Heart left ventricle (tissue), 13 donors: ENCODE measurements at regions not wholly inside any gene's neighbourhood (a gene's known extent, or its start where the extent isn't known, plus 50 kb on each side); places are given as distances from the start of the nearest gene placed in this dataset.

Experiments used
- CTCF ChIP-seq, 12 donors: fragments of 200-600 bp; sonication (generic) in 4 of 12; IDR thresholded peaks; one replicate each; pipeline versions ENCODE4 v1.5.0 to v1.8.0; 2018 to 2022; ENCODE audit warnings: antibody characterized with exemption in 12 of 12, mild to moderate bottlenecking in 5 of 12
- POLR2A ChIP-seq, 2 donors: fragments of 450-650 bp; IDR thresholded peaks; one replicate each; pipeline ENCODE4 v1.6.1; 2017; ENCODE audit warnings: antibody characterized with exemption in 2 of 2, mild to moderate bottlenecking in 2 of 2, moderate library complexity in 2 of 2
- donor health status: ischemic (EF 13 %, LVEDD 7.1; RV severe dilation, severe dysfunction).
- donor health status: DM: no; HTN: yes; CAD: no.
- donor health status: DM: no; HTN: no; CAD: no.
- donor health status: ischemic (EF 25% LVEDD 6.9; RV normal size, moderate dysfunction).
- donor health status: ischemic (EF 25% LVEDD 5.7; RV mildly dilated, moderate dysfunction).
- donor health status: ischemic (EF 35%, LVEDD 5.7; RV mildly dilated, moderate dysfunction).
- donor health status: nonischemic (EF 11% LVEDD 7.7; RV severe dilation, severe dysfunction).
- donor health status: DM: yes; HTN: yes; CAD: no.
- donor health status: PGD.
- donor health status: ischemic (EF 29% LVEDD 5.4; RV normal size, mild dysfunction).
- donor health status: nonischemic (EF 23%, LVEDD 6.1; RV moderate dilation, normal function).

- TF ChIP-seq CTCF (IDR thresholded peaks at IDR 0.05) (no peak), POLR2A (IDR thresholded peaks at IDR 0.05) (no peak)
These were observed 218.4 kb downstream of the STK31 start for GRCh38 chr7:23928418-23928775.
